H9 (cell line): ENCODE measurements at regions not wholly inside any gene's neighbourhood (a gene's known extent, or its start where the extent isn't known, plus 50 kb on each side); places are given as distances from the start of the nearest gene placed in this dataset.

Source experiments
- DNase-seq: peaks from one replicate; pipeline ENCODE4 v3.0.0-alpha.2; 2017
- H2AFZ ChIP-seq: one replicate; pipeline ENCODE4 v1.6.1; 2013; ENCODE audit warnings: mild to moderate bottlenecking, low read length, control low read depth, moderate library complexity
- H2AK5ac ChIP-seq: 2 replicates; pipeline ENCODE4 v1.6.1; 2013; ENCODE audit warnings: low read length, control low read depth, mixed read lengths; ENCODE audit not compliant: insufficient read length
- H2BK120ac ChIP-seq: one replicate; pipeline ENCODE4 v1.6.1; 2013; ENCODE audit warnings: low read depth, mild to moderate bottlenecking, low read length, control low read depth, inconsistent platforms; ENCODE audit not compliant: poor library complexity, severe bottlenecking
- H2BK12ac ChIP-seq: 2 replicates; pipeline ENCODE4 v1.6.1; 2013; ENCODE audit warnings: low read length, control low read depth, mixed read lengths, low read depth; ENCODE audit not compliant: insufficient read length
- H2BK15ac ChIP-seq: 2 replicates; pipeline ENCODE4 v1.6.1; 2013; ENCODE audit warnings: low read depth, low read length, control low read depth
- H2BK20ac ChIP-seq: one replicate; pipeline ENCODE4 v1.6.1; 2013; ENCODE audit warnings: low read depth, mild to moderate bottlenecking, low read length, control low read depth, inconsistent platforms; ENCODE audit not compliant: poor library complexity, severe bottlenecking
- H2BK5ac ChIP-seq: 2 replicates; pipeline ENCODE4 v1.6.1; 2013; ENCODE audit warnings: low read length, control low read depth, mixed read lengths; ENCODE audit not compliant: insufficient read length
- H3K14ac ChIP-seq: 2 replicates; pipeline ENCODE4 v1.6.1; 2013; ENCODE audit warnings: low read length, control low read depth; ENCODE audit not compliant: insufficient read depth
- H3K18ac ChIP-seq: 2 replicates; pipeline ENCODE4 v1.6.1; 2013; ENCODE audit warnings: low read depth, mild to moderate bottlenecking, mixed read lengths, low read length, control low read depth; ENCODE audit not compliant: insufficient read length
- H3K23ac ChIP-seq: 2 replicates; pipeline ENCODE4 v1.6.1; 2013; ENCODE audit warnings: low read length, control low read depth, mixed read lengths, low read depth; ENCODE audit not compliant: insufficient read length
- H3K23me2 ChIP-seq: 2 replicates; pipeline ENCODE4 v1.6.1; 2013; ENCODE audit warnings: low read depth, mild to moderate bottlenecking, mixed read lengths, low read length, control low read depth; ENCODE audit not compliant: insufficient read length, poor library complexity, severe bottlenecking
- H3K27ac ChIP-seq: 2 replicates; pipeline ENCODE4 v1.5.1; 2013; ENCODE audit warnings: low read length, control low read depth, mixed read lengths, low read depth; ENCODE audit not compliant: insufficient read length
- H3K27me3 ChIP-seq: 2 replicates; pipeline ENCODE4 v1.6.1; 2013; ENCODE audit warnings: low read length, control low read depth, inconsistent platforms; ENCODE audit not compliant: insufficient read depth
- H3K4ac ChIP-seq: 2 replicates; pipeline ENCODE4 v1.6.1; 2013; ENCODE audit warnings: low read depth, mild to moderate bottlenecking, control low read depth, inconsistent platforms, low read length, moderate library complexity
- H3K4me1 ChIP-seq: 2 replicates; pipeline ENCODE4 v1.6.1; 2013; ENCODE audit warnings: low read length, control low read depth, inconsistent platforms; ENCODE audit not compliant: insufficient read depth
- H3K4me2 ChIP-seq: 2 replicates; pipeline ENCODE4 v1.6.1; 2013; ENCODE audit warnings: low read length, control low read depth, mixed read lengths; ENCODE audit not compliant: insufficient read length, insufficient read depth
- H3K56ac ChIP-seq: 2 replicates; pipeline ENCODE4 v1.6.1; 2013; ENCODE audit warnings: low read depth, mild to moderate bottlenecking, mixed read lengths, low read length, control low read depth; ENCODE audit not compliant: insufficient read length
- H3K79me1 ChIP-seq: 2 replicates; pipeline ENCODE4 v1.6.1; 2013; ENCODE audit warnings: low read depth, mild to moderate bottlenecking, moderate library complexity, low read length, control low read depth, inconsistent platforms; ENCODE audit not compliant: insufficient read depth, poor library complexity, severe bottlenecking
- H3K79me2 ChIP-seq: 2 replicates; pipeline ENCODE4 v1.6.1; 2013; ENCODE audit warnings: low read length, control low read depth, inconsistent platforms; ENCODE audit not compliant: insufficient read depth
- H3K9ac ChIP-seq: 2 replicates; pipeline ENCODE4 v1.6.1; 2013; ENCODE audit warnings: low read length, control low read depth, mixed read lengths; ENCODE audit not compliant: insufficient read length; ENCODE audit errors: extremely low read depth
- H3K9me3 ChIP-seq: one replicate; pipeline ENCODE4 v1.6.1; 2013; ENCODE audit warnings: low read depth, low read length, inconsistent platforms; ENCODE audit not compliant: control insufficient read depth
- H3T11ph ChIP-seq: one replicate; pipeline ENCODE4 v1.6.1; 2013; ENCODE audit warnings: mild to moderate bottlenecking, low read length, control low read depth, inconsistent platforms
- H4K20me1 ChIP-seq: one replicate; pipeline ENCODE4 v1.6.1; 2013; ENCODE audit not compliant: control insufficient read depth, insufficient read length, insufficient read depth
- H4K5ac ChIP-seq: 2 replicates; pipeline ENCODE4 v1.6.1; 2013; ENCODE audit warnings: low read depth, mild to moderate bottlenecking, mixed read lengths, low read length, control low read depth; ENCODE audit not compliant: insufficient read length
- H4K8ac ChIP-seq: replicated peaks from 2 replicates; pipeline ENCODE4 v1.6.1; 2013; ENCODE audit warnings: low read length, control low read depth, mixed read lengths, low read depth; ENCODE audit not compliant: insufficient read length
- H4K91ac ChIP-seq: 2 replicates; pipeline ENCODE4 v1.6.1; 2013; ENCODE audit warnings: low read depth, mild to moderate bottlenecking, moderate library complexity, mixed read lengths, low read length, control low read depth; ENCODE audit not compliant: insufficient read length
- H3K27ac Mint-ChIP-seq, 3 experiments: 2 replicates in 2 of 3; 3 replicates in 1 of 3; pipeline ENCODE4 v1.8.0; 2020 to 2021; ENCODE audit warnings: mixed read lengths in 3 of 3, mild to moderate bottlenecking in 1 of 3, moderate library complexity in 1 of 3
- H3K27me3 Mint-ChIP-seq: 2 replicates; pipeline ENCODE4 v1.8.0; 2021; ENCODE audit warnings: low read depth, mild to moderate bottlenecking, moderate library complexity, mixed read lengths
- H3K36me3 Mint-ChIP-seq, 3 experiments: 2 replicates in 2 of 3; 3 replicates in 1 of 3; pipeline ENCODE4 v1.8.0; 2020 to 2021; ENCODE audit warnings: low read depth in 3 of 3, mixed read lengths in 3 of 3; ENCODE audit not compliant: insufficient read depth in 1 of 3
- H3K4me1 Mint-ChIP-seq, 2 experiments: 2 replicates each; pipeline ENCODE4 v1.8.0; 2020; ENCODE audit warnings: mixed read lengths in 2 of 2
- H3K4me3 Mint-ChIP-seq, 2 experiments: 2 replicates in 1 of 2; 3 replicates in 1 of 2; pipeline ENCODE4 v1.8.0; 2020 to 2021; ENCODE audit warnings: mild to moderate bottlenecking in 2 of 2, mixed read lengths in 2 of 2, moderate library complexity in 1 of 2
- H3K9me3 Mint-ChIP-seq, 2 experiments: 2 replicates in 1 of 2; 3 replicates in 1 of 2; pipeline ENCODE4 v1.8.0; 2020; ENCODE audit warnings: mild to moderate bottlenecking in 2 of 2, mixed read lengths in 2 of 2, moderate library complexity in 1 of 2
- WGBS: extraction: QIAGEN DNeasy Blood & Tissue Kit; methylation state at CpG from one replicate; pipeline ENCODE4 v1.1.7; 2013; ENCODE audit warnings: missing lambda C conversion rate, low lambda C conversion rate, mixed read lengths; ENCODE audit not compliant: insufficient read length; ENCODE audit errors: extremely low coverage; 5-methylcytosine and 5-hydroxymethylcytosine counted together
- TF ChIP-seq, protein P1 (sequence below): fragments of 200-600 bp; sonication (generic); conservative IDR thresholded peaks from 3 replicates; pipeline ENCODE4 v1.8.0; 2021; ENCODE audit warnings: antibody characterized with exemption, mild to moderate bottlenecking

- WGBS: no CpG with 5 or more reads among the region's 9 CpGs
- Histone ChIP-seq H4K20me1 (no peaks in the 10 kb centered on the region), H2AFZ (no peak overlapping the region), H3K18ac (no peak overlapping the region), H3K79me2 (no peaks in the 10 kb centered on the region), H4K8ac (no peak overlapping the region), H3K9ac (no peak overlapping the region), H3T11ph (no peak overlapping the region), H2BK12ac (no peak overlapping the region), H3K23ac (no peak overlapping the region), H4K5ac (no peak overlapping the region), H2BK5ac (no peak overlapping the region), H3K79me1 (no peaks in the 10 kb centered on the region), H2BK15ac (no peak overlapping the region), H3K4ac (no peak overlapping the region), H3K27ac (no peak overlapping the region), H3K23me2 (no peaks in the 10 kb centered on the region), H3K14ac (no peak overlapping the region), H3K9me3 (no peaks in the 10 kb centered on the region), H3K4me2 (no peak overlapping the region), H2BK120ac (no peak overlapping the region), H2BK20ac (no peak overlapping the region), H3K27me3 (no peaks in the 10 kb centered on the region), H3K4me1 (no peaks in the 10 kb centered on the region), H3K56ac (no peak overlapping the region), H4K91ac (no peak overlapping the region), H2AK5ac (no peak overlapping the region)
- Mint-ChIP-seq H3K27ac (no peak overlapping the region), H3K9me3 (no peaks in the 10 kb centered on the region), H3K36me3 (no peaks in the 10 kb centered on the region), H3K4me1 (peaks cover 2 to 12% of the 10 kb centered on the region in 2 experiments; a peak in 2 of 4 replicates), H3K4me3 (no peak overlapping the region), H3K27me3 (no peaks in the 10 kb centered on the region)
- TF ChIP-seq, protein P1, sequence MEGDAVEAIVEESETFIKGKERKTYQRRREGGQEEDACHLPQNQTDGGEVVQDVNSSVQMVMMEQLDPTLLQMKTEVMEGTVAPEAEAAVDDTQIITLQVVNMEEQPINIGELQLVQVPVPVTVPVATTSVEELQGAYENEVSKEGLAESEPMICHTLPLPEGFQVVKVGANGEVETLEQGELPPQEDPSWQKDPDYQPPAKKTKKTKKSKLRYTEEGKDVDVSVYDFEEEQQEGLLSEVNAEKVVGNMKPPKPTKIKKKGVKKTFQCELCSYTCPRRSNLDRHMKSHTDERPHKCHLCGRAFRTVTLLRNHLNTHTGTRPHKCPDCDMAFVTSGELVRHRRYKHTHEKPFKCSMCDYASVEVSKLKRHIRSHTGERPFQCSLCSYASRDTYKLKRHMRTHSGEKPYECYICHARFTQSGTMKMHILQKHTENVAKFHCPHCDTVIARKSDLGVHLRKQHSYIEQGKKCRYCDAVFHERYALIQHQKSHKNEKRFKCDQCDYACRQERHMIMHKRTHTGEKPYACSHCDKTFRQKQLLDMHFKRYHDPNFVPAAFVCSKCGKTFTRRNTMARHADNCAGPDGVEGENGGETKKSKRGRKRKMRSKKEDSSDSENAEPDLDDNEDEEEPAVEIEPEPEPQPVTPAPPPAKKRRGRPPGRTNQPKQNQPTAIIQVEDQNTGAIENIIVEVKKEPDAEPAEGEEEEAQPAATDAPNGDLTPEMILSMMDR: no peak
- DNase-seq: no peak
Observed at GRCh38 chr4:36841583-36842326, 402.8 kb upstream of the NWD2 start.
